PC-9 (cell line): ENCODE measurements at regions not wholly inside any gene's neighbourhood (a gene's known extent, or its start where the extent isn't known, plus 50 kb on each side); places are given as distances from the start of the nearest gene placed in this dataset.

ENCODE experiments used
- BruUV-seq: library from RNA; stranded (reverse); fragments of 400-500 nt; replicated peaks from 2 replicates; lab custom pipeline; 2021; lab: Mats Ljungman, UMichigan
- CTCF ChIA-PET: fragments of 300-600 bp; sonication (Branson Sonifier 250); formaldehyde crosslinking; loops from one replicate; lab custom pipeline; 2022; ENCODE audit warnings: antibody characterized with exemption; lab: Charles Lee
- POLR2A ChIA-PET: fragments of 300-600 bp; sonication (Branson Sonifier 250); formaldehyde crosslinking; loops from one replicate; lab custom pipeline; 2022; ENCODE audit warnings: antibody characterized with exemption; ENCODE audit not compliant: unreplicated experiment; lab: Charles Lee
- DNase-seq, 2 experiments: peaks; one replicate each; pipeline versions ENCODE4 v3.0.0 to v3.0.0-alpha.2; 2015 to 2022; ENCODE audit warnings: mixed read lengths in 1 of 2
- H2AFZ ChIP-seq: fragments of 200-600 bp; sonication (generic); 2 replicates; pipeline ENCODE4 v1.8.1; 2017; ENCODE audit warnings: antibody characterized with exemption
- H3F3A ChIP-seq: fragments of 200-600 bp; sonication (generic); 2 replicates; pipeline ENCODE4 v1.8.1; 2017; ENCODE audit warnings: antibody characterized with exemption, mild to moderate bottlenecking, low read depth; ENCODE audit not compliant: insufficient read depth
- H3K27ac ChIP-seq: fragments of 200-600 bp; sonication (generic); 2 replicates; pipeline ENCODE4 v1.6.1; 2016; ENCODE audit warnings: mixed run types
- H3K27me3 ChIP-seq: fragments of 200-600 bp; sonication (generic); 2 replicates; pipeline ENCODE4 v1.6.1; 2016; ENCODE audit warnings: low read depth, mixed run types; ENCODE audit not compliant: insufficient read depth
- H3K36me3 ChIP-seq: fragments of 200-600 bp; sonication (generic); 2 replicates; pipeline ENCODE4 v1.6.1; 2016; ENCODE audit warnings: low read depth, mixed run types
- H3K4me1 ChIP-seq: fragments of 200-600 bp; sonication (generic); replicated peaks from 2 replicates; pipeline ENCODE4 v1.6.1; 2016; ENCODE audit warnings: mixed run types; ENCODE audit not compliant: insufficient read depth
- H3K4me2 ChIP-seq: fragments of 200-600 bp; sonication (generic); 2 replicates; pipeline ENCODE4 v1.6.1; 2017; ENCODE audit warnings: mixed run types
- H3K4me3 ChIP-seq: fragments of 200-600 bp; sonication (generic); 2 replicates; pipeline ENCODE4 v1.6.1; 2016; ENCODE audit warnings: mixed run types
- H3K79me2 ChIP-seq: fragments of 200-600 bp; sonication (generic); 2 replicates; pipeline ENCODE4 v1.6.1; 2017; ENCODE audit warnings: low read depth, mixed run types
- H3K9me2 ChIP-seq: fragments of 200-600 bp; sonication (generic); 2 replicates; pipeline ENCODE4 v1.8.1; 2017; ENCODE audit warnings: mild to moderate bottlenecking; ENCODE audit not compliant: insufficient read depth
- H3K9me3 ChIP-seq: fragments of 200-600 bp; sonication (generic); 2 replicates; pipeline ENCODE4 v1.8.1; 2016; ENCODE audit warnings: low read depth; ENCODE audit not compliant: insufficient read depth
- H4K20me1 ChIP-seq: fragments of 200-600 bp; sonication (generic); 2 replicates; pipeline ENCODE4 v1.8.1; 2017; ENCODE audit not compliant: insufficient read depth
- CTCF ChIP-seq: fragments of 200-600 bp; sonication (generic); conservative IDR thresholded peaks from 2 replicates; pipeline ENCODE4 v1.6.1; 2017; ENCODE audit warnings: mixed run types, antibody characterized with exemption, mild to moderate bottlenecking, moderate library complexity
- EZH2 ChIP-seq: fragments of 200-600 bp; sonication (generic); IDR thresholded peaks from 2 replicates; pipeline ENCODE4 v1.8.0; 2017; ENCODE audit warnings: antibody characterized with exemption, low read depth
- intact Hi-C: fragments of 100-400 bp; cut with micrococcal nuclease; formaldehyde crosslinking; loops from one replicate; pipeline ENCODE4 v1.10.0; 2022; ENCODE audit not compliant: unreplicated experiment

- Histone ChIP-seq H3K79me2 (no peaks in the 10 kb centered on the region), H3K9me2 (no peaks in the 10 kb centered on the region), H2AFZ (no peak overlapping the region), H3K9me3 (no peaks in the 10 kb centered on the region), H4K20me1 (no peaks in the 10 kb centered on the region), H3K4me2 (no peak overlapping the region), H3K36me3 (no peaks in the 10 kb centered on the region), H3K4me1 (no peaks in the 10 kb centered on the region), H3K27ac (no peak overlapping the region), H3F3A (no peaks in the 10 kb centered on the region), H3K4me3 (no peak overlapping the region), H3K27me3 (no peaks in the 10 kb centered on the region)
- DNase-seq = no peak
- ChIA-PET CTCF (interaction anchor here (0.5 kb wide), 1 partner anchor 253 kb away, joined by 3 read pairs; no protein-coding TSS in a partner anchor), POLR2A (no interaction called here)
- intact Hi-C loops = no loop called here
- TF ChIP-seq CTCF (no peak), EZH2 (no peak)
- no TSS peak for BruUV-seq
Observed at GRCh38 chr20:3350422-3350821, 57.0 kb downstream of the DNAAF9 start.

GRCh38 chr20:3349786-3350185, 57.7 kb downstream of the DNAAF9 start:
- no peak overlapping the region for H2AFZ ChIP-seq
- ChIA-PET POLR2A (no interaction called here), CTCF (interaction anchor here (0.5 kb wide), 1 partner anchor 253 kb away, joined by 3 read pairs; no protein-coding TSS in a partner anchor)
- H3K36me3 ChIP-seq = no peaks in the 10 kb centered on the region
- H3K9me3 ChIP-seq = no peaks in the 10 kb centered on the region
- no TSS peak for BruUV-seq
- no peaks in the 10 kb centered on the region for H3K4me1 ChIP-seq
- H3K27me3 ChIP-seq = no peaks in the 10 kb centered on the region
- no peak overlapping the region for H3K4me2 ChIP-seq
- H3K4me3 ChIP-seq = no peak overlapping the region
- no peaks in the 10 kb centered on the region for H3K9me2 ChIP-seq
- no peak for DNase-seq
- intact Hi-C loops = no loop called here
- H3K79me2 ChIP-seq = no peaks in the 10 kb centered on the region
- TF ChIP-seq CTCF (no peak), EZH2 (no peak)
- no peaks in the 10 kb centered on the region for H4K20me1 ChIP-seq
- H3K27ac ChIP-seq = no peak overlapping the region
- no peaks in the 10 kb centered on the region for H3F3A ChIP-seq

DNA sequence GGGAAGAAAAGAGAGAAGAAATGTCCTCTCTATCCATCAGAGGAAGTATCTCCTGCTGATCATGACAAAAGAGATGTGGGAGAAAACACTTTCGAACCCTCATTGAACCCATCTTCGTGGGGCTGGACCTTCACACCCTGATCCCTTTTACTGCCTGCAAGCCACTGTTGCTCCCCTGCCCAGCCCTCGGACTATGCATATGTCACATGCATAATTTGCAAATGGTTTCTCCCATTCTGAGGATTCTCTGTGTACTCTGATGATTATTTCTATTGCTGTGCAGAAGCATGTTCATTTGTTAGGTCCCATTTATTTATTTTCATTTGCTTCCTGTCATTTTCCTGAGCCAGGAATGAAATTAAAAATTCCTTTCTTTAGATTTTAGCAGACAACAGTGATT, 64.7 kb downstream of the DNAAF9 start:
- Histone ChIP-seq H3K27ac (no peak overlapping the region), H3K9me3 (no peaks in the 10 kb centered on the region), H3K36me3 (no peaks in the 10 kb centered on the region), H3K79me2 (no peaks in the 10 kb centered on the region), H2AFZ (no peak overlapping the region), H3K4me2 (no peak overlapping the region), H3K9me2 (no peaks in the 10 kb centered on the region), H3F3A (no peaks in the 10 kb centered on the region), H3K4me3 (no peak overlapping the region), H4K20me1 (no peaks in the 10 kb centered on the region), H3K4me1 (no peaks in the 10 kb centered on the region), H3K27me3 (no peaks in the 10 kb centered on the region)
- ChIA-PET POLR2A (no interaction called here), CTCF (no interaction called here)
- no peak for DNase-seq
- BruUV-seq = no TSS peak
- intact Hi-C loops = loop anchor here (2.0 kb wide), 1 partner anchor 14 kb away; no protein-coding TSS in a partner anchor
- TF ChIP-seq EZH2 = no peak
- TF ChIP-seq CTCF = no peak
